Lower lobe of right lung (tissue), 2 donors: ENCODE measurements at regions not wholly inside any gene's neighbourhood (a gene's known extent, or its start where the extent isn't known, plus 50 kb on each side); places are given as distances from the start of the nearest gene placed in this dataset.

Source experiments
- ATAC-seq, 2 donors: fragments of 200-7000 bp; cut with Tn5 transposase; one replicate each; pipeline ENCODE4 v1.9.1; 2020 to 2022; ENCODE audit warnings: mild to moderate bottlenecking in 2 of 2, moderate library complexity in 2 of 2
- DNase-seq: peaks from one replicate; pipeline ENCODE4 v3.0.0-alpha.2; 2020
- H3K27ac ChIP-seq: fragments of 200-600 bp; one replicate; pipeline ENCODE4 v1.8.0; 2022
- H3K27me3 ChIP-seq: fragments of 200-600 bp; one replicate; pipeline ENCODE4 v1.8.0; 2022; ENCODE audit warnings: low read depth
- H3K36me3 ChIP-seq: fragments of 200-600 bp; one replicate; pipeline ENCODE4 v1.8.0; 2022; ENCODE audit warnings: mild to moderate bottlenecking
- H3K4me1 ChIP-seq: fragments of 200-600 bp; one replicate; pipeline ENCODE4 v1.8.0; 2022
- H3K4me3 ChIP-seq: fragments of 200-600 bp; one replicate; pipeline ENCODE4 v1.8.0; 2022; ENCODE audit warnings: mild to moderate bottlenecking
- H3K9me3 ChIP-seq: fragments of 200-600 bp; one replicate; pipeline ENCODE4 v1.8.0; 2022
- intact Hi-C: fragments of 100-400 bp; cut with DNase I; formaldehyde crosslinking; loops from one replicate; pipeline ENCODE4 v1.11.0; 2022
- TF ChIP-seq, protein P1 (sequence below): fragments of 200-600 bp; IDR thresholded peaks from one replicate; pipeline ENCODE4 v1.8.0; 2022; ENCODE audit warnings: antibody characterized with exemption, mild to moderate bottlenecking
- donor health status: DM: no; HTN: yes; CAD: no; lungs with severe emphysema.

DNA sequence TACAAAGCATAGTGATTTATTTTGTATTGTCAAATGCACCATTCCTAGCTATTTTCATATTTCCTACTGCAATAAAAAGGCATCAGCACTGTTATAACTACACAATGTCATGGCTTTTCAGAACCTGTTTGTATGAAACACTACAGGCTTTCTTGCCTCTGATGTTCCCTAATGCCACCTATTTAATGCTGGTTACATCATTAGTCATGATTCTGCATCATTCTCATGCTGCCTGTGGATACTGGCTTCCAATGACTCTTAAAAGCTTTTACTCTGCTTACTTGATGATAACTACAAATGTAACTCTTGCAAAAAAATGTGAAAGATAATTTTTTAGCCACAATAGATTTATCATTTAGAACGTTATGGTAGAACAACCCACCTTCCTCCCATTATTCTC, 529.4 kb downstream of the HTR7 start:
- intact Hi-C loops, result no loop called here
- H3K27ac ChIP-seq, result no peak overlapping the region
- no peaks in the 10 kb centered on the region for H3K36me3 ChIP-seq
- no peaks in the 10 kb centered on the region for H3K9me3 ChIP-seq
- H3K27me3 ChIP-seq, result no peaks in the 10 kb centered on the region
- H3K4me1 ChIP-seq, result no peaks in the 10 kb centered on the region
- DNase-seq (no peak), ATAC-seq (no peak)
- TF ChIP-seq, protein P1, sequence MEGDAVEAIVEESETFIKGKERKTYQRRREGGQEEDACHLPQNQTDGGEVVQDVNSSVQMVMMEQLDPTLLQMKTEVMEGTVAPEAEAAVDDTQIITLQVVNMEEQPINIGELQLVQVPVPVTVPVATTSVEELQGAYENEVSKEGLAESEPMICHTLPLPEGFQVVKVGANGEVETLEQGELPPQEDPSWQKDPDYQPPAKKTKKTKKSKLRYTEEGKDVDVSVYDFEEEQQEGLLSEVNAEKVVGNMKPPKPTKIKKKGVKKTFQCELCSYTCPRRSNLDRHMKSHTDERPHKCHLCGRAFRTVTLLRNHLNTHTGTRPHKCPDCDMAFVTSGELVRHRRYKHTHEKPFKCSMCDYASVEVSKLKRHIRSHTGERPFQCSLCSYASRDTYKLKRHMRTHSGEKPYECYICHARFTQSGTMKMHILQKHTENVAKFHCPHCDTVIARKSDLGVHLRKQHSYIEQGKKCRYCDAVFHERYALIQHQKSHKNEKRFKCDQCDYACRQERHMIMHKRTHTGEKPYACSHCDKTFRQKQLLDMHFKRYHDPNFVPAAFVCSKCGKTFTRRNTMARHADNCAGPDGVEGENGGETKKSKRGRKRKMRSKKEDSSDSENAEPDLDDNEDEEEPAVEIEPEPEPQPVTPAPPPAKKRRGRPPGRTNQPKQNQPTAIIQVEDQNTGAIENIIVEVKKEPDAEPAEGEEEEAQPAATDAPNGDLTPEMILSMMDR, result no peak
- H3K4me3 ChIP-seq, result no peak overlapping the region

- DNase-seq, result no peak
- Histone ChIP-seq H3K27me3 (no peaks in the 10 kb centered on the region), H3K9me3 (no peaks in the 10 kb centered on the region), H3K4me1 (no peaks in the 10 kb centered on the region), H3K27ac (no peak overlapping the region), H3K36me3 (no peaks in the 10 kb centered on the region), H3K4me3 (no peak overlapping the region)
- intact Hi-C loops, result no loop called here
- ATAC-seq, result no peak
- TF ChIP-seq, protein P1, result no peak
These were observed 528.9 kb downstream of the HTR7 start for GRCh38 chr10:90328896-90329295.

GRCh38 chr10:90337316-90337715, 520.5 kb downstream of the HTR7 start:
- H3K9me3 ChIP-seq, result no peaks in the 10 kb centered on the region
- H3K27me3 ChIP-seq, result no peaks in the 10 kb centered on the region
- no peaks in the 10 kb centered on the region for H3K4me1 ChIP-seq
- no peak overlapping the region for H3K27ac ChIP-seq
- H3K4me3 ChIP-seq, result no peak overlapping the region
- TF ChIP-seq, protein P1, result no peak
- DNase-seq (no peak), ATAC-seq (no peak)
- no peaks in the 10 kb centered on the region for H3K36me3 ChIP-seq
- intact Hi-C loops, result no loop called here

GRCh38 chr10:90342480-90342879, 515.4 kb downstream of the HTR7 start:
- no peak overlapping the region for H3K4me3 ChIP-seq
- ATAC-seq (no peak), DNase-seq (no peak)
- no peaks in the 10 kb centered on the region for H3K9me3 ChIP-seq
- no peak overlapping the region for H3K27ac ChIP-seq
- TF ChIP-seq, protein P1, result no peak
- H3K36me3 ChIP-seq, result no peaks in the 10 kb centered on the region
- no peaks in the 10 kb centered on the region for H3K4me1 ChIP-seq
- intact Hi-C loops, result no loop called here
- H3K27me3 ChIP-seq, result no peaks in the 10 kb centered on the region

GRCh38 chr10:90344226-90344625, 513.6 kb downstream of the HTR7 start:
- H3K36me3 ChIP-seq, result no peaks in the 10 kb centered on the region
- intact Hi-C loops, result no loop called here
- ATAC-seq, result no peak
- no peaks in the 10 kb centered on the region for H3K9me3 ChIP-seq
- no peak overlapping the region for H3K4me3 ChIP-seq
- H3K4me1 ChIP-seq, result no peaks in the 10 kb centered on the region
- H3K27ac ChIP-seq, result no peak overlapping the region
- H3K27me3 ChIP-seq, result no peaks in the 10 kb centered on the region
- no peak for DNase-seq
- TF ChIP-seq, protein P1, result no peak

GRCh38 chr10:90347239-90347638, 510.6 kb downstream of the HTR7 start:
- no peak for ATAC-seq
- intact Hi-C loops, result no loop called here
- no peak for DNase-seq
- Histone ChIP-seq H3K36me3 (no peaks in the 10 kb centered on the region), H3K4me3 (no peak overlapping the region), H3K9me3 (no peaks in the 10 kb centered on the region), H3K4me1 (no peaks in the 10 kb centered on the region), H3K27me3 (no peaks in the 10 kb centered on the region), H3K27ac (no peak overlapping the region)
- TF ChIP-seq, protein P1, result no peak
